ENCODE measurements at regions not wholly inside any gene's neighbourhood (a gene's known extent, or its start where the extent isn't known, plus 50 kb on each side); places are given as distances from the start of the nearest gene placed in this dataset.
A peak's percentile ranks its signal among the peaks of the same experiment; 100 is the strongest.
"Not testable (repeated sequence)": the region's sequence is repeated elsewhere in the genome, so short reads cannot be mapped to it uniquely, and the experiment has no call there.

DNA sequence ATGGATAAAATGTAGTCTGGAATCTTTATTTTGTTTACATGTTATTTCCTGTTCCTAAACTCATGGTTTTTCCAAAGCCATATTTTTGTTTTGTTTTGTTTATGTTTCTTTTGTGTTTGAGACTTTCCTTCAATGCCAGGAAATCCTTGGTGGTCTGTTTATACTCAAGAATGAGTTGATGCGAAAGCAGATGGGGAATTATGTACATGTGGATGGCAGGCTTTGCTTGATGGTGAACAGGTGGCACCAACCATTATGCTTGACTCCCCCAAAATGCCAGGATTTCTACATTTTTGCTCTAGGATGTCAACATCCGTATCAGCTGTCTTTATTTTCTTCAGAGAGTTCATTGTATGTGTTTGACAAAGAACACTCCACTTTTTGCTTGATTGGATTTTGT lies 448.5 kb downstream of the PRDM2 start:
- 86% methylated on average over 1 of the region's 2 CpGs for WGBS (ENCODE audit: insufficient coverage)
- Histone ChIP-seq H3K27me3 (ENCODE audit: control insufficient read depth, insufficient read depth, low read length) (no peaks in the 10 kb centered on the region), H3K27ac (ENCODE audit: low read depth, low read length) (no peak overlapping the region), H3K4me3 (ENCODE audit: low read depth, low read length) (no peak overlapping the region), H3K9me3 (ENCODE audit: control insufficient read depth, insufficient read depth, low read length) (no peaks in the 10 kb centered on the region), H3K4me1 (ENCODE audit: control insufficient read depth, insufficient read depth, low read length) (no peaks in the 10 kb centered on the region), H3K36me3 (ENCODE audit: control insufficient read depth, insufficient read depth, low read length) (no peaks in the 10 kb centered on the region)
- DNase-seq (ENCODE audit: low read depth in 4 of 6, low spot score in 6 of 6) = peak in 1 of 6 donors; percentile 22

DNA sequence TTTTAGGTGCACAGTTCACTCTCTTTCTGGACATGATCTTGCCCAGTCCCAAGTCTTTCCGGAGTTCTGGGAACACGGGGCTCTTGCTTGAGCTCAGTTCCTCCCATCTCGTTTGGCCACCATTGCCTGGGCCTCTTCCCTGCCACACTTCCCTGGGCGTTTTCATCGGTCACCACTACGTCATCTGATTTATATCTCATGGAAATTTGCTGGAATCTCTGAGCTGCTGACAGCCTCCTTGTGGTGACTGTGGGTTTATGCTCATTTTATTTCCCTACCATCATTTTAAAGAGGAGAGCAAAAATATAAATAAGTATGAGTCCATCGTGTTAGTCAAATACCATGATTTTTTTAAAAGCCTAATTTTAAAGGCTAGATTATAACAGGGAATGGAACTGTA lies 449.1 kb upstream of the KAZN start:
- 68% methylated on average over 3 of the region's 7 CpGs for WGBS (ENCODE audit: insufficient coverage)
- no peak overlapping the region for H3K27ac ChIP-seq (ENCODE audit: low read depth, low read length)
- no peaks in the 10 kb centered on the region for H3K9me3 ChIP-seq (ENCODE audit: control insufficient read depth, insufficient read depth, low read length)
- peak in 1 of 6 donors; percentile 31 for DNase-seq (ENCODE audit: low read depth in 4 of 6, low spot score in 6 of 6)
- no peak overlapping the region for H3K4me3 ChIP-seq (ENCODE audit: low read depth, low read length)
- H3K4me1 ChIP-seq (ENCODE audit: control insufficient read depth, insufficient read depth, low read length) = no peaks in the 10 kb centered on the region
- H3K27me3 ChIP-seq (ENCODE audit: control insufficient read depth, insufficient read depth, low read length) = no peaks in the 10 kb centered on the region
- no peaks in the 10 kb centered on the region for H3K36me3 ChIP-seq (ENCODE audit: control insufficient read depth, insufficient read depth, low read length)

DNA sequence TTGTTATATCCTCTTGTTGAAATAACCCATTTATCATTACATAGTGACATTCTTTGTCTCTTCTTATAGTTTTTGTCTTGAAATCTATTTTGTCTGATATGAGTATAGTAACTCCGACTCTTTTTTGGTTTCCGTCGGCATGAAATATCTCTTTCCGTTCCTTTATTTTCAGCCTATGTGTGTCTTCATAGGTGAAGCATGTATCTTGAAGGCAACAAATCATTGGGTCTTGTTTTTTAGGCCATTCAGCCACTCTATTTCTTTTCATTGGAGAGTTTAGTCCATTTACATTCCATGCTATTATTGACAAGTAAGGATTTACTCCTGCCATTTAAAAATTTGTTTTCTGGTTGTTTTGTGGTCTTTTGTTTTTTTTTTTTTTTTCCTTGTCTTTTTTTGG lies 441.9 kb upstream of the KAZN start:
- H3K36me3 ChIP-seq (ENCODE audit: control insufficient read depth, insufficient read depth, low read length) = no peaks in the 10 kb centered on the region
- WGBS (ENCODE audit: insufficient coverage) = 100% methylated on average over 3 of the region's 4 CpGs
- no peak for DNase-seq (ENCODE audit: low read depth in 4 of 6, low spot score in 6 of 6)
- no peak overlapping the region for H3K27ac ChIP-seq (ENCODE audit: low read depth, low read length)
- no peaks in the 10 kb centered on the region for H3K4me1 ChIP-seq (ENCODE audit: control insufficient read depth, insufficient read depth, low read length)
- H3K9me3 ChIP-seq (ENCODE audit: control insufficient read depth, insufficient read depth, low read length) = peaks cover 4% of the 10 kb centered on the region
- H3K4me3 ChIP-seq (ENCODE audit: low read depth, low read length) = no peak overlapping the region
- no peaks in the 10 kb centered on the region for H3K27me3 ChIP-seq (ENCODE audit: control insufficient read depth, insufficient read depth, low read length)

DNA sequence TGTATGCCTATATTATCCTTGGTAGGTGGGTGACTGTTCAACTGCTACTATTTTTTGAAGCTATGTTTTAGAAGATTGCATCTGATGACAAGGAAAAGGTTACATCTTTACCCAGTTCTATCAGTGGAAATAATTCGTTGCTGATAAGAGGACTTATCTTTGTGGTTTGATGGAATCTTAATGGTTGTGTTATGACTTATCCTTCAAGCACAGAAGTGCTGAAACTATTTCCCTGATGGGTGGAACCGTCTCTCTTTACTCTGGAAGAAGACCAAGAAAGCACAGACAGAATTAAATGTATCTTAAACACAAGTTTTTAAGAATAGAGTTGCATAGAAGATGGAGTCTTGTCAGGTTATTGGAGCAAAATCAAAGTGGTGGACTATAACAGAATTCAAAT lies 437.7 kb upstream of the KAZN start:
- no peak overlapping the region for H3K4me3 ChIP-seq (ENCODE audit: low read depth, low read length)
- H3K27me3 ChIP-seq (ENCODE audit: control insufficient read depth, insufficient read depth, low read length) = no peaks in the 10 kb centered on the region
- H3K27ac ChIP-seq (ENCODE audit: low read depth, low read length) = no peak overlapping the region
- DNase-seq (ENCODE audit: low read depth in 4 of 6, low spot score in 6 of 6) = no peak
- peaks cover 6% of the 10 kb centered on the region for H3K4me1 ChIP-seq (ENCODE audit: control insufficient read depth, insufficient read depth, low read length)
- H3K36me3 ChIP-seq (ENCODE audit: control insufficient read depth, insufficient read depth, low read length) = no peaks in the 10 kb centered on the region
- WGBS (ENCODE audit: insufficient coverage) = no CpG with 5 or more reads among the region's 2 CpGs
- H3K9me3 ChIP-seq (ENCODE audit: control insufficient read depth, insufficient read depth, low read length) = peaks cover 4% of the 10 kb centered on the region

DNA sequence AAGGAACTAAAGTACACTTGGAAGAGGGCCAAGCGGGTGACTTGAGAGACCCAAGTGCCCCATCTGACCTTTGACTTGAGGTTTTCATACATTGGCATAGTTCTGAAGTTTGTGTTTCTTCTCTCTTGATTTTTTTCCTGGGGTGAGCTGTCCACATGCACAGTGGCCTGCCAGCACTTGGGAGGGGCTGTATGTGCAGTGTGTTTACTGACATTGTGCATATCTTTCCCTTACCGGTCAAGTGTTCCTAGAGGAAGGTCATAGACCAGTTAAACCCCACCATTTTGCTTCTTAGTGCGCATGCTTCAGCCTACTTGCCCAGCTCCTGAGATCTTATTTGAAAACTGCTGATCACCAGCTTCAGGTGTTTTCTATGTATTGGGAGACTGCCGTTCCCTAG lies 435.2 kb upstream of the KAZN start:
- H3K27ac ChIP-seq (ENCODE audit: low read depth, low read length) = no peak overlapping the region
- H3K9me3 ChIP-seq (ENCODE audit: control insufficient read depth, insufficient read depth, low read length) = no peaks in the 10 kb centered on the region
- H3K36me3 ChIP-seq (ENCODE audit: control insufficient read depth, insufficient read depth, low read length) = no peaks in the 10 kb centered on the region
- peaks cover 18% of the 10 kb centered on the region for H3K4me1 ChIP-seq (ENCODE audit: control insufficient read depth, insufficient read depth, low read length)
- 100% methylated on average over 3 of the region's 4 CpGs for WGBS (ENCODE audit: insufficient coverage)
- no peak overlapping the region for H3K4me3 ChIP-seq (ENCODE audit: low read depth, low read length)
- no peak for DNase-seq (ENCODE audit: low read depth in 4 of 6, low spot score in 6 of 6)
- H3K27me3 ChIP-seq (ENCODE audit: control insufficient read depth, insufficient read depth, low read length) = no peaks in the 10 kb centered on the region

DNA sequence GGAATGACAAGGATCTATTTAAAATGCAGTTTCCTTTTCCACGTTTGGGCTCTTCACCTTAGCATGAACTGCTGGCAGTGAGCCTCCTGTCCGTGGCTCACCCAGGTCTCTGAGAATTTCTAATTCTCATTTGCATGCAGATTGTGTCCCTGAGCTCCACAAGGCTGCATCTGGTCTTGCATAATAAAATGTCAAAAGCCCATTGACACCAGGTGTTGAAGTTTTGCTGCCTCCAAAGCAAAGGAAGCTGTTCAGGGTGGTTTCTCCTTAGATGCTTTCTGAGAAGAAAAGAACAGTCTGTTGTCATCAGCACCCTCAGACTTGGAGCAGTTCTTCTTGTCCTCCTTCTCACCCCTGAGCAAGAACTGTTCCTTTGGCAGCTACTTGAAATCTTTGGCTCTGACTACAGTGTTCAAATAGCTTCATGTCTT lies 433.1 kb upstream of the KAZN start:
- Histone ChIP-seq H3K9me3 (ENCODE audit: control insufficient read depth, insufficient read depth, low read length) (no peaks in the 10 kb centered on the region), H3K27me3 (ENCODE audit: control insufficient read depth, insufficient read depth, low read length) (no peaks in the 10 kb centered on the region), H3K36me3 (ENCODE audit: control insufficient read depth, insufficient read depth, low read length) (no peaks in the 10 kb centered on the region), H3K4me1 (ENCODE audit: control insufficient read depth, insufficient read depth, low read length) (peaks cover 27% of the 10 kb centered on the region), H3K27ac (ENCODE audit: low read depth, low read length) (no peak overlapping the region), H3K4me3 (ENCODE audit: low read depth, low read length) (no peak overlapping the region)
- WGBS (ENCODE audit: insufficient coverage) = 0% methylated on average over 2 of the region's 2 CpGs
- peak in 2 of 6 donors; percentile 64 to 82 for DNase-seq (ENCODE audit: low read depth in 4 of 6, low spot score in 6 of 6)

DNA sequence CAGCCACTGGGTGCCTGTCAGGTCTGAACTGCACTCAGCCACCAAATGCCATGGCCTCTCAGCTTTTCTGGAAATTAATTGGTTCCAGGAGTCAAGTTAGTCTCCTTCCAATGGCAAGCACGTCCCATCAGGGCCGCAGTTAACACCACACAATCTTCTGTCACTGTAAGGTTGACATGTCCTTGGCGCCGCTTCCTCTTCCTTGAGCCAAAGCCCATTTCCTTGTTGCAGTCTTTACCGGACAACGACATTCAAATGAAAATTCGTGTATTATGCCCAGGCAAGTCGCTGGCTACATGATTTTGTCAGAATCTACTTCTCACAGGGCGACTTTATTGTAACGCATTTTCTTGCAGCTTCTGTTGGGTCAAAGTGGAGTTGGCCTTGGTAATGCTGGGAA lies 430.6 kb upstream of the KAZN start:
- 55% methylated on average over 10 of the region's 10 CpGs for WGBS (ENCODE audit: insufficient coverage)
- DNase-seq (ENCODE audit: low read depth in 4 of 6, low spot score in 6 of 6) = peak in 4 of 6 donors; percentile 29 to 81 (median 71)
- H3K4me3 ChIP-seq (ENCODE audit: low read depth, low read length) = no peak overlapping the region
- H3K9me3 ChIP-seq (ENCODE audit: control insufficient read depth, insufficient read depth, low read length) = no peaks in the 10 kb centered on the region
- H3K27ac ChIP-seq (ENCODE audit: low read depth, low read length) = no peak overlapping the region
- peaks cover 27% of the 10 kb centered on the region for H3K4me1 ChIP-seq (ENCODE audit: control insufficient read depth, insufficient read depth, low read length)
- H3K27me3 ChIP-seq (ENCODE audit: control insufficient read depth, insufficient read depth, low read length) = no peaks in the 10 kb centered on the region
- H3K36me3 ChIP-seq (ENCODE audit: control insufficient read depth, insufficient read depth, low read length) = no peaks in the 10 kb centered on the region

DNA sequence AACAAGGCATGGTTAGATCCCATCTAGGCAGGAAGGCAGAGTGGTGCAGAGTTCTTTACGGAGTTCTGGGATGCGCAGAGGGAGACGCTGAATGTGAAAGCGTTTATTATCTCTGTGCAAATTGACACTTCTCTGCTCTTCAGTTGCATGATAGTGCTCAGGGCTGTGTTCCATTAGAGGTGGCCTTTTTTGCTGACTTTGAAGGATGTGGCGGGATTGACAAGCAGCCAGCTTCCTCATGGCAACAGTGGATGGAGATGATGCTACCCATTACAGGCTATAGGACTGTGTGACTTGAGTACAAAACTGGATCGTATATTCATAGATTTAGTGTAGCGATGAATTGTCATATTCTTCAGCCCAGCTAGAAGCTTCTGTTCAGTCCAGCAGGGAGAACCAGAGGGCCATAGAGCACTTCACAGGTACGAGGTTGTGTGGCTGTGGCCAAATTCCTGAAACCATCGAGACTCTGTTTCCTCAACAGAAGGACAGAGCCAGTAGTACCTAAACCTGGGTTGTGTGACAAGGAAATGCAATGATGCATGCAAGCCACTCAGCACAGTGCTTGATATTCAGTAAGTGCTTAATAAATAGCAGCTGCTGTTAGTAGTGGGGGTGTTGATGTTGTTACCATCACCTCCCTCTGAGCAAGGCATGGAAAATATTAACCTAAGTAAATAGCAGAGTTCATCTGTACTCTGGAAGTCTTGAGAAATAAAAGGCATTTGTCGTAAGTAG lies 430.0 kb upstream of the KAZN start:
- WGBS (ENCODE audit: insufficient coverage) = 76% methylated on average over 9 of the region's 10 CpGs
- H3K36me3 ChIP-seq (ENCODE audit: control insufficient read depth, insufficient read depth, low read length) = no peaks in the 10 kb centered on the region
- H3K4me1 ChIP-seq (ENCODE audit: control insufficient read depth, insufficient read depth, low read length) = peaks cover 27% of the 10 kb centered on the region
- DNase-seq (ENCODE audit: low read depth in 4 of 6, low spot score in 6 of 6) = peak in 2 of 6 donors; percentile 44 to 71
- no peak overlapping the region for H3K4me3 ChIP-seq (ENCODE audit: low read depth, low read length)
- H3K27ac ChIP-seq (ENCODE audit: low read depth, low read length) = no peak overlapping the region
- no peaks in the 10 kb centered on the region for H3K9me3 ChIP-seq (ENCODE audit: control insufficient read depth, insufficient read depth, low read length)
- H3K27me3 ChIP-seq (ENCODE audit: control insufficient read depth, insufficient read depth, low read length) = no peaks in the 10 kb centered on the region

DNA sequence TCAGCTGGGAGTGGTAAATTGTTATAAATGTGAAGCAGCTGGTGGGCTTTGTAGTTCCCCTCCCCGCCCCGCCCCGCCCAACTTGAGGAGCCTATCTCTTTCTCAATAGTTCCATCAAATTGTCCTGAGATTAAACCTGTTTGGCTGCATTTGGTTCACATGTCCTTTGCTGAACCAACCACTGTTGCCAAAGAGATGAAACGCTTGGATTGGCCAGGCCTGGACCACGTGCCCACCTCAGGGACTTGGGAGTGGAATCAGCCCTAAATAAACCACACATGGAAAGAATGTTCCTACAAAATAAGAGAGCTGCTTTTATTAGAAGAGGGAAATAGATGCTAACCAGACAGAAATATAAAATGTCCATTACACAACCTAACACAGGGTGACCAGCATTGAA lies 424.9 kb upstream of the KAZN start:
- DNase-seq (ENCODE audit: low read depth in 4 of 6, low spot score in 6 of 6) = no peak
- peaks cover 6% of the 10 kb centered on the region for H3K4me1 ChIP-seq (ENCODE audit: control insufficient read depth, insufficient read depth, low read length)
- no peaks in the 10 kb centered on the region for H3K27me3 ChIP-seq (ENCODE audit: control insufficient read depth, insufficient read depth, low read length)
- H3K4me3 ChIP-seq (ENCODE audit: low read depth, low read length) = no peak overlapping the region
- H3K27ac ChIP-seq (ENCODE audit: low read depth, low read length) = no peak overlapping the region
- no peaks in the 10 kb centered on the region for H3K36me3 ChIP-seq (ENCODE audit: control insufficient read depth, insufficient read depth, low read length)
- H3K9me3 ChIP-seq (ENCODE audit: control insufficient read depth, insufficient read depth, low read length) = no peaks in the 10 kb centered on the region
- no CpG with 5 or more reads among the region's 5 CpGs for WGBS (ENCODE audit: insufficient coverage)

DNA sequence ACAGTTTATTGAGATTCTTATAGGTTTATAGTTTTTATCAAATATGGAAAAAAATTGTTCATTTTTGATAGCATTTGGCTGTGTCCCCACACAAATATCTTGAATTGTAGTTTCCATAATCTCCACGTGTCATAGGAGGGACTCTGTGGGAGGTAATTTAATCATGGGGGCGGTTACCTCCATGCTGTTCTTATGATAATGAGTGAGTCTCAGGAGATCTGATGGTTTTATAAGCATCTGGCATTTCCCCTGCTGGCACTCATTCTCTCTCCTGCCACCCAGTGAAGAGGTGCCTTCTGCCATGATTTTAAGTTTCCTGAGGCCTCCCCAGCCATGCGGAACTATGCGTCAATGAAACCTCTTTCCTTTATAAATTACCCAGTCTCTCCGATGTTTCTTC lies 420.6 kb upstream of the KAZN start:
- DNase-seq (ENCODE audit: low read depth in 4 of 6, low spot score in 6 of 6) = not testable (repeated sequence)

More for the DNA sequence above, 420.6 kb upstream of the KAZN start:
- H3K27me3 ChIP-seq (ENCODE audit: control insufficient read depth, insufficient read depth, low read length); H3K27ac ChIP-seq (ENCODE audit: low read depth, low read length); H3K9me3 ChIP-seq (ENCODE audit: control insufficient read depth, insufficient read depth, low read length); H3K4me1 ChIP-seq (ENCODE audit: control insufficient read depth, insufficient read depth, low read length); H3K36me3 ChIP-seq (ENCODE audit: control insufficient read depth, insufficient read depth, low read length); H3K4me3 ChIP-seq (ENCODE audit: low read depth, low read length): not testable (repeated sequence)
- 75% methylated on average over 3 of the region's 5 CpGs for whole genome bisulfite sequencing (ENCODE audit: insufficient coverage)
